H9 (cell line): ENCODE measurements at regions not wholly inside any gene's neighbourhood (a gene's known extent, or its start where the extent isn't known, plus 50 kb on each side); places are given as distances from the start of the nearest gene placed in this dataset.

Experiments used
- DNase-seq: peaks from one replicate; pipeline ENCODE4 v3.0.0-alpha.2; 2017
- H2AFZ ChIP-seq: one replicate; pipeline ENCODE4 v1.6.1; 2013; ENCODE audit warnings: mild to moderate bottlenecking, low read length, control low read depth, moderate library complexity
- H2AK5ac ChIP-seq: 2 replicates; pipeline ENCODE4 v1.6.1; 2013; ENCODE audit warnings: low read length, control low read depth, mixed read lengths; ENCODE audit not compliant: insufficient read length
- H2BK120ac ChIP-seq: one replicate; pipeline ENCODE4 v1.6.1; 2013; ENCODE audit warnings: low read depth, mild to moderate bottlenecking, low read length, control low read depth, inconsistent platforms; ENCODE audit not compliant: poor library complexity, severe bottlenecking
- H2BK12ac ChIP-seq: 2 replicates; pipeline ENCODE4 v1.6.1; 2013; ENCODE audit warnings: low read length, control low read depth, mixed read lengths, low read depth; ENCODE audit not compliant: insufficient read length
- H2BK15ac ChIP-seq: 2 replicates; pipeline ENCODE4 v1.6.1; 2013; ENCODE audit warnings: low read depth, low read length, control low read depth
- H2BK20ac ChIP-seq: one replicate; pipeline ENCODE4 v1.6.1; 2013; ENCODE audit warnings: low read depth, mild to moderate bottlenecking, low read length, control low read depth, inconsistent platforms; ENCODE audit not compliant: poor library complexity, severe bottlenecking
- H2BK5ac ChIP-seq: 2 replicates; pipeline ENCODE4 v1.6.1; 2013; ENCODE audit warnings: low read length, control low read depth, mixed read lengths; ENCODE audit not compliant: insufficient read length
- H3K14ac ChIP-seq: 2 replicates; pipeline ENCODE4 v1.6.1; 2013; ENCODE audit warnings: low read length, control low read depth; ENCODE audit not compliant: insufficient read depth
- H3K18ac ChIP-seq: 2 replicates; pipeline ENCODE4 v1.6.1; 2013; ENCODE audit warnings: low read depth, mild to moderate bottlenecking, mixed read lengths, low read length, control low read depth; ENCODE audit not compliant: insufficient read length
- H3K23ac ChIP-seq: 2 replicates; pipeline ENCODE4 v1.6.1; 2013; ENCODE audit warnings: low read length, control low read depth, mixed read lengths, low read depth; ENCODE audit not compliant: insufficient read length
- H3K23me2 ChIP-seq: 2 replicates; pipeline ENCODE4 v1.6.1; 2013; ENCODE audit warnings: low read depth, mild to moderate bottlenecking, mixed read lengths, low read length, control low read depth; ENCODE audit not compliant: insufficient read length, poor library complexity, severe bottlenecking
- H3K27ac ChIP-seq: 2 replicates; pipeline ENCODE4 v1.5.1; 2013; ENCODE audit warnings: low read length, control low read depth, mixed read lengths, low read depth; ENCODE audit not compliant: insufficient read length
- H3K27me3 ChIP-seq: 2 replicates; pipeline ENCODE4 v1.6.1; 2013; ENCODE audit warnings: low read length, control low read depth, inconsistent platforms; ENCODE audit not compliant: insufficient read depth
- H3K4ac ChIP-seq: 2 replicates; pipeline ENCODE4 v1.6.1; 2013; ENCODE audit warnings: low read depth, mild to moderate bottlenecking, control low read depth, inconsistent platforms, low read length, moderate library complexity
- H3K4me1 ChIP-seq: 2 replicates; pipeline ENCODE4 v1.6.1; 2013; ENCODE audit warnings: low read length, control low read depth, inconsistent platforms; ENCODE audit not compliant: insufficient read depth
- H3K4me2 ChIP-seq: 2 replicates; pipeline ENCODE4 v1.6.1; 2013; ENCODE audit warnings: low read length, control low read depth, mixed read lengths; ENCODE audit not compliant: insufficient read length, insufficient read depth
- H3K56ac ChIP-seq: 2 replicates; pipeline ENCODE4 v1.6.1; 2013; ENCODE audit warnings: low read depth, mild to moderate bottlenecking, mixed read lengths, low read length, control low read depth; ENCODE audit not compliant: insufficient read length
- H3K79me1 ChIP-seq: 2 replicates; pipeline ENCODE4 v1.6.1; 2013; ENCODE audit warnings: low read depth, mild to moderate bottlenecking, moderate library complexity, low read length, control low read depth, inconsistent platforms; ENCODE audit not compliant: insufficient read depth, poor library complexity, severe bottlenecking
- H3K79me2 ChIP-seq: 2 replicates; pipeline ENCODE4 v1.6.1; 2013; ENCODE audit warnings: low read length, control low read depth, inconsistent platforms; ENCODE audit not compliant: insufficient read depth
- H3K9ac ChIP-seq: 2 replicates; pipeline ENCODE4 v1.6.1; 2013; ENCODE audit warnings: low read length, control low read depth, mixed read lengths; ENCODE audit not compliant: insufficient read length; ENCODE audit errors: extremely low read depth
- H3K9me3 ChIP-seq: one replicate; pipeline ENCODE4 v1.6.1; 2013; ENCODE audit warnings: low read depth, low read length, inconsistent platforms; ENCODE audit not compliant: control insufficient read depth
- H3T11ph ChIP-seq: one replicate; pipeline ENCODE4 v1.6.1; 2013; ENCODE audit warnings: mild to moderate bottlenecking, low read length, control low read depth, inconsistent platforms
- H4K20me1 ChIP-seq: one replicate; pipeline ENCODE4 v1.6.1; 2013; ENCODE audit not compliant: control insufficient read depth, insufficient read length, insufficient read depth
- H4K5ac ChIP-seq: 2 replicates; pipeline ENCODE4 v1.6.1; 2013; ENCODE audit warnings: low read depth, mild to moderate bottlenecking, mixed read lengths, low read length, control low read depth; ENCODE audit not compliant: insufficient read length
- H4K8ac ChIP-seq: replicated peaks from 2 replicates; pipeline ENCODE4 v1.6.1; 2013; ENCODE audit warnings: low read length, control low read depth, mixed read lengths, low read depth; ENCODE audit not compliant: insufficient read length
- H4K91ac ChIP-seq: 2 replicates; pipeline ENCODE4 v1.6.1; 2013; ENCODE audit warnings: low read depth, mild to moderate bottlenecking, moderate library complexity, mixed read lengths, low read length, control low read depth; ENCODE audit not compliant: insufficient read length
- H3K27ac Mint-ChIP-seq, 3 experiments: 2 replicates in 2 of 3; 3 replicates in 1 of 3; pipeline ENCODE4 v1.8.0; 2020 to 2021; ENCODE audit warnings: mixed read lengths in 3 of 3, mild to moderate bottlenecking in 1 of 3, moderate library complexity in 1 of 3
- H3K27me3 Mint-ChIP-seq: 2 replicates; pipeline ENCODE4 v1.8.0; 2021; ENCODE audit warnings: low read depth, mild to moderate bottlenecking, moderate library complexity, mixed read lengths
- H3K36me3 Mint-ChIP-seq, 3 experiments: 2 replicates in 2 of 3; 3 replicates in 1 of 3; pipeline ENCODE4 v1.8.0; 2020 to 2021; ENCODE audit warnings: low read depth in 3 of 3, mixed read lengths in 3 of 3; ENCODE audit not compliant: insufficient read depth in 1 of 3
- H3K4me1 Mint-ChIP-seq, 2 experiments: 2 replicates each; pipeline ENCODE4 v1.8.0; 2020; ENCODE audit warnings: mixed read lengths in 2 of 2
- H3K4me3 Mint-ChIP-seq, 2 experiments: 2 replicates in 1 of 2; 3 replicates in 1 of 2; pipeline ENCODE4 v1.8.0; 2020 to 2021; ENCODE audit warnings: mild to moderate bottlenecking in 2 of 2, mixed read lengths in 2 of 2, moderate library complexity in 1 of 2
- H3K9me3 Mint-ChIP-seq, 2 experiments: 2 replicates in 1 of 2; 3 replicates in 1 of 2; pipeline ENCODE4 v1.8.0; 2020; ENCODE audit warnings: mild to moderate bottlenecking in 2 of 2, mixed read lengths in 2 of 2, moderate library complexity in 1 of 2
- WGBS: extraction: QIAGEN DNeasy Blood & Tissue Kit; methylation state at CpG from one replicate; pipeline ENCODE4 v1.1.7; 2013; ENCODE audit warnings: missing lambda C conversion rate, low lambda C conversion rate, mixed read lengths; ENCODE audit not compliant: insufficient read length; ENCODE audit errors: extremely low coverage; 5-methylcytosine and 5-hydroxymethylcytosine counted together
- TF ChIP-seq, protein P1 (sequence below): fragments of 200-600 bp; sonication (generic); conservative IDR thresholded peaks from 3 replicates; pipeline ENCODE4 v1.8.0; 2021; ENCODE audit warnings: antibody characterized with exemption, mild to moderate bottlenecking

- Histone ChIP-seq H4K5ac (no peak overlapping the region), H3K9me3 (no peaks in the 10 kb centered on the region), H3K18ac (no peak overlapping the region), H2AK5ac (no peak overlapping the region), H4K20me1 (no peaks in the 10 kb centered on the region), H3K4me2 (no peak overlapping the region), H3K56ac (no peak overlapping the region), H3K9ac (no peak overlapping the region), H3K23me2 (no peaks in the 10 kb centered on the region), H3K27ac (no peak overlapping the region), H2BK120ac (no peak overlapping the region), H3K79me2 (no peaks in the 10 kb centered on the region), H4K8ac (no peak overlapping the region), H3K4ac (no peak overlapping the region), H2BK20ac (no peak overlapping the region), H2BK15ac (no peak overlapping the region), H2BK12ac (no peak overlapping the region), H3K14ac (no peak overlapping the region), H3T11ph (no peak overlapping the region), H2AFZ (no peak overlapping the region), H3K23ac (no peak overlapping the region), H3K79me1 (no peaks in the 10 kb centered on the region), H3K27me3 (no peaks in the 10 kb centered on the region), H3K4me1 (no peaks in the 10 kb centered on the region), H2BK5ac (no peak overlapping the region), H4K91ac (no peak overlapping the region)
- Mint-ChIP-seq H3K4me1 (no peaks in the 10 kb centered on the region), H3K9me3 (no peaks in the 10 kb centered on the region), H3K27me3 (no peaks in the 10 kb centered on the region), H3K4me3 (no peak overlapping the region), H3K36me3 (no peaks in the 10 kb centered on the region; a peak in 1 of 7 replicates), H3K27ac (no peak overlapping the region)
- WGBS, result no CpG with 5 or more reads among the region's 1 CpG
- no peak for DNase-seq
- TF ChIP-seq, protein P1, sequence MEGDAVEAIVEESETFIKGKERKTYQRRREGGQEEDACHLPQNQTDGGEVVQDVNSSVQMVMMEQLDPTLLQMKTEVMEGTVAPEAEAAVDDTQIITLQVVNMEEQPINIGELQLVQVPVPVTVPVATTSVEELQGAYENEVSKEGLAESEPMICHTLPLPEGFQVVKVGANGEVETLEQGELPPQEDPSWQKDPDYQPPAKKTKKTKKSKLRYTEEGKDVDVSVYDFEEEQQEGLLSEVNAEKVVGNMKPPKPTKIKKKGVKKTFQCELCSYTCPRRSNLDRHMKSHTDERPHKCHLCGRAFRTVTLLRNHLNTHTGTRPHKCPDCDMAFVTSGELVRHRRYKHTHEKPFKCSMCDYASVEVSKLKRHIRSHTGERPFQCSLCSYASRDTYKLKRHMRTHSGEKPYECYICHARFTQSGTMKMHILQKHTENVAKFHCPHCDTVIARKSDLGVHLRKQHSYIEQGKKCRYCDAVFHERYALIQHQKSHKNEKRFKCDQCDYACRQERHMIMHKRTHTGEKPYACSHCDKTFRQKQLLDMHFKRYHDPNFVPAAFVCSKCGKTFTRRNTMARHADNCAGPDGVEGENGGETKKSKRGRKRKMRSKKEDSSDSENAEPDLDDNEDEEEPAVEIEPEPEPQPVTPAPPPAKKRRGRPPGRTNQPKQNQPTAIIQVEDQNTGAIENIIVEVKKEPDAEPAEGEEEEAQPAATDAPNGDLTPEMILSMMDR, result no peak
Measured at GRCh38 chr11:90818196-90818745, 595.4 kb upstream of the CHORDC1 start.
